Hepatocyte (in vitro differentiated cells): ENCODE measurements at regions not wholly inside any gene's neighbourhood (a gene's known extent, or its start where the extent isn't known, plus 50 kb on each side); places are given as distances from the start of the nearest gene placed in this dataset.

Experiments used
- DNase-seq: peaks from one replicate; pipeline ENCODE4 v3.0.0-alpha.2; 2016; ENCODE audit warnings: low spot score
- H2AFZ ChIP-seq: fragments of 200-600 bp; sonication (generic); 2 replicates; pipeline ENCODE4 v1.6.0; 2016; ENCODE audit warnings: antibody characterized with exemption, mild to moderate bottlenecking
- H3K27ac ChIP-seq: fragments of 200-600 bp; sonication (generic); 2 replicates; pipeline ENCODE4 v1.5.1; 2016; ENCODE audit warnings: mild to moderate bottlenecking
- H3K27me3 ChIP-seq: fragments of 200-600 bp; sonication (generic); 2 replicates; pipeline ENCODE4 v1.6.1; 2016
- H3K36me3 ChIP-seq: fragments of 200-600 bp; sonication (generic); replicated peaks from 2 replicates; pipeline ENCODE4 v1.5.1; 2016; ENCODE audit warnings: low read depth; ENCODE audit not compliant: insufficient read depth
- H3K4me1 ChIP-seq: fragments of 200-600 bp; sonication (generic); 2 replicates; pipeline ENCODE4 v1.5.1; 2016; ENCODE audit warnings: mild to moderate bottlenecking, moderate library complexity; ENCODE audit not compliant: insufficient read depth
- H3K4me2 ChIP-seq: fragments of 200-600 bp; sonication (generic); 2 replicates; pipeline ENCODE4 v1.6.0; 2016
- H3K4me3 ChIP-seq: fragments of 200-600 bp; sonication (generic); 2 replicates; pipeline ENCODE4 v1.5.1; 2016; ENCODE audit warnings: mild to moderate bottlenecking
- H3K79me2 ChIP-seq: fragments of 200-600 bp; sonication (generic); 2 replicates; pipeline ENCODE4 v1.6.0; 2017; ENCODE audit warnings: mild to moderate bottlenecking
- H3K9me2 ChIP-seq: fragments of 200-600 bp; sonication (generic); replicated peaks from 2 replicates; pipeline ENCODE4 v1.6.0; 2017; ENCODE audit warnings: mild to moderate bottlenecking; ENCODE audit not compliant: insufficient read depth
- H3K9me3 ChIP-seq: fragments of 200-600 bp; sonication (generic); 2 replicates; pipeline ENCODE4 v1.5.1; 2016; ENCODE audit warnings: low read depth, mild to moderate bottlenecking
- H4K20me1 ChIP-seq: fragments of 200-600 bp; sonication (generic); 2 replicates; pipeline ENCODE4 v1.6.0; 2016; ENCODE audit warnings: mild to moderate bottlenecking; ENCODE audit not compliant: insufficient read depth, poor library complexity, severe bottlenecking
- CTCF ChIP-seq: fragments of 200-600 bp; sonication (generic); IDR thresholded peaks from 2 replicates; pipeline ENCODE4 v1.5.1; 2016; ENCODE audit warnings: antibody characterized with exemption, mild to moderate bottlenecking; ENCODE audit not compliant: poor library complexity
- EZH2 ChIP-seq: fragments of 200-600 bp; sonication (generic); IDR thresholded peaks from 2 replicates; pipeline ENCODE4 v1.6.1; 2016; ENCODE audit warnings: antibody characterized with exemption, mild to moderate bottlenecking, borderline replicate concordance
- EZH2phosphoT487 ChIP-seq: fragments of 200-600 bp; sonication (generic); IDR thresholded peaks from one replicate; pipeline ENCODE4 v1.6.1; 2018; ENCODE audit warnings: antibody characterized with exemption, mild to moderate bottlenecking, low read depth, moderate library complexity; ENCODE audit not compliant: unreplicated experiment, severe bottlenecking
- WGBS: methylation state at CpG from one replicate; pipeline ENCODE4 v1.1.6; 2016; ENCODE audit warnings: low lambda C conversion rate; ENCODE audit errors: missing lambda C conversion rate; 5-methylcytosine and 5-hydroxymethylcytosine counted together

- no peak overlapping the region for H3K4me2 ChIP-seq
- TF ChIP-seq CTCF (no peak), EZH2phosphoT487 (no peak), EZH2 (no peak)
- H3K79me2 ChIP-seq: no peaks in the 10 kb centered on the region
- H3K9me3 ChIP-seq: no peaks in the 10 kb centered on the region
- no peaks in the 10 kb centered on the region for H3K36me3 ChIP-seq
- H3K27ac ChIP-seq: no peak overlapping the region
- H4K20me1 ChIP-seq: no peaks in the 10 kb centered on the region
- no peaks in the 10 kb centered on the region for H3K9me2 ChIP-seq
- DNase-seq: no peak
- H3K27me3 ChIP-seq: no peaks in the 10 kb centered on the region
- 86% methylated on average over 9 of the region's 9 CpGs for WGBS
- H2AFZ ChIP-seq: no peak overlapping the region
- no peaks in the 10 kb centered on the region for H3K4me1 ChIP-seq
- no peak overlapping the region for H3K4me3 ChIP-seq
Observed at GRCh38 chr1:30328401-30329262, 394.8 kb downstream of the MATN1 start.

- Histone ChIP-seq H3K36me3 (no peaks in the 10 kb centered on the region), H3K27me3 (no peaks in the 10 kb centered on the region), H3K9me2 (no peaks in the 10 kb centered on the region), H3K4me2 (no peak overlapping the region), H3K79me2 (no peaks in the 10 kb centered on the region), H2AFZ (no peak overlapping the region), H3K4me1 (no peaks in the 10 kb centered on the region), H3K27ac (no peak overlapping the region), H3K9me3 (no peaks in the 10 kb centered on the region), H4K20me1 (no peaks in the 10 kb centered on the region), H3K4me3 (no peak overlapping the region)
- no peak for DNase-seq
- 96% methylated on average over 2 of the region's 2 CpGs for WGBS
- TF ChIP-seq EZH2phosphoT487: no peak
- no peak for TF ChIP-seq EZH2
- TF ChIP-seq CTCF: no peak
Observed at GRCh38 chr1:30328100-30328370, 395.4 kb downstream of the MATN1 start.

- Histone ChIP-seq H3K27ac (no peak overlapping the region), H2AFZ (no peak overlapping the region), H3K4me1 (no peaks in the 10 kb centered on the region), H3K36me3 (no peaks in the 10 kb centered on the region), H3K27me3 (no peaks in the 10 kb centered on the region), H3K9me3 (no peaks in the 10 kb centered on the region), H3K4me3 (no peak overlapping the region), H3K9me2 (no peaks in the 10 kb centered on the region), H3K4me2 (no peak overlapping the region), H4K20me1 (no peaks in the 10 kb centered on the region), H3K79me2 (no peaks in the 10 kb centered on the region)
- TF ChIP-seq EZH2phosphoT487 (no peak), CTCF (no peak), EZH2 (no peak)
- no peak for DNase-seq
- 78% methylated on average over 13 of the region's 13 CpGs for WGBS
Observed at GRCh38 chr1:30327370-30328099, 395.9 kb downstream of the MATN1 start.
